Nephron (organoid): ENCODE measurements at regions not wholly inside any gene's neighbourhood (a gene's known extent, or its start where the extent isn't known, plus 50 kb on each side); places are given as distances from the start of the nearest gene placed in this dataset.
"Not testable (repeated sequence)": the region's sequence is repeated elsewhere in the genome, so short reads cannot be mapped to it uniquely, and the experiment has no call there.

Experiments
- H3K27ac Mint-ChIP-seq, 3 experiments: 2 replicates each; pipeline ENCODE4 v1.8.0; 2020; ENCODE audit warnings: mixed read lengths in 3 of 3, mild to moderate bottlenecking in 2 of 3, moderate library complexity in 1 of 3
- H3K27me3 Mint-ChIP-seq: 2 replicates; pipeline ENCODE4 v1.8.0; 2021; ENCODE audit warnings: low read depth, mild to moderate bottlenecking, moderate library complexity, mixed read lengths
- H3K36me3 Mint-ChIP-seq: 2 replicates; pipeline ENCODE4 v1.8.0; 2020; ENCODE audit warnings: low read depth, mixed read lengths
- H3K4me1 Mint-ChIP-seq: 2 replicates; pipeline ENCODE4 v1.8.0; 2020; ENCODE audit warnings: mixed read lengths
- H3K4me3 Mint-ChIP-seq, 3 experiments: 2 replicates each; pipeline ENCODE4 v1.8.0; 2020; ENCODE audit warnings: mild to moderate bottlenecking in 3 of 3, mixed read lengths in 3 of 3, moderate library complexity in 2 of 3
- H3K9me3 Mint-ChIP-seq: 2 replicates; pipeline ENCODE4 v1.8.0; 2020; ENCODE audit warnings: mixed read lengths
- CTCF ChIP-seq, 3 experiments: fragments of 200-600 bp; sonication (generic); IDR thresholded peaks; one replicate each; pipeline ENCODE4 v1.5.0; 2021; ENCODE audit warnings: antibody characterized with exemption in 3 of 3; ENCODE audit not compliant: unreplicated experiment in 3 of 3

- Mint-ChIP-seq H3K27me3 (no peaks in the 10 kb centered on the region), H3K36me3 (no peaks in the 10 kb centered on the region), H3K4me3 (no peak overlapping the region), H3K27ac (no peak overlapping the region), H3K4me1 (no peaks in the 10 kb centered on the region), H3K9me3 (no peaks in the 10 kb centered on the region)
- TF ChIP-seq CTCF (IDR thresholded peaks at IDR 0.05; ENCODE audit: unreplicated experiment in 3 of 3): no peak
These were observed 434.1 kb upstream of the OR4E1 start for GRCh38 chr14:22107753-22108152.

GRCh38 chr14:22106700-22107697 lies 433.4 kb upstream of the OR4E1 start:
- no peaks in the 10 kb centered on the region for H3K27me3 Mint-ChIP-seq
- H3K27ac Mint-ChIP-seq: no peak overlapping the region
- TF ChIP-seq CTCF (IDR thresholded peaks at IDR 0.05; ENCODE audit: unreplicated experiment in 3 of 3): no peak
- H3K4me3 Mint-ChIP-seq: no peak overlapping the region
- H3K9me3 Mint-ChIP-seq: no peaks in the 10 kb centered on the region
- no peaks in the 10 kb centered on the region for H3K4me1 Mint-ChIP-seq
- H3K36me3 Mint-ChIP-seq: no peaks in the 10 kb centered on the region

GRCh38 chr14:22105624-22106006 lies 432.0 kb upstream of the OR4E1 start:
- H3K27me3 Mint-ChIP-seq: no peaks in the 10 kb centered on the region
- H3K4me3 Mint-ChIP-seq: no peak overlapping the region
- no peaks in the 10 kb centered on the region for H3K36me3 Mint-ChIP-seq
- no peaks in the 10 kb centered on the region for H3K9me3 Mint-ChIP-seq
- no peaks in the 10 kb centered on the region for H3K4me1 Mint-ChIP-seq
- H3K27ac Mint-ChIP-seq: no peak overlapping the region
- TF ChIP-seq CTCF (IDR thresholded peaks at IDR 0.05; ENCODE audit: unreplicated experiment in 3 of 3): no peak

- Mint-ChIP-seq H3K27ac (no peak overlapping the region), H3K4me3 (no peak overlapping the region), H3K4me1 (no peaks in the 10 kb centered on the region), H3K9me3 (no peaks in the 10 kb centered on the region), H3K36me3 (no peaks in the 10 kb centered on the region), H3K27me3 (no peaks in the 10 kb centered on the region)
- no peak for TF ChIP-seq CTCF (IDR thresholded peaks at IDR 0.05; ENCODE audit: unreplicated experiment in 3 of 3)
These were observed 431.5 kb upstream of the OR4E1 start for GRCh38 chr14:22105006-22105623.

- H3K9me3 Mint-ChIP-seq, H3K4me3 Mint-ChIP-seq, H3K36me3 Mint-ChIP-seq, H3K27ac Mint-ChIP-seq, H3K27me3 Mint-ChIP-seq: not testable (repeated sequence)
- H3K4me1 Mint-ChIP-seq: peaks cover 10% of the 10 kb centered on the region
These were observed 427.1 kb upstream of the OR4E1 start for GRCh38 chr14:22100764-22101120.

GRCh38 chr14:22099942-22100763 lies 426.5 kb upstream of the OR4E1 start:
- Mint-ChIP-seq H3K4me1 (peaks cover 10% of the 10 kb centered on the region), H3K27ac (no peak overlapping the region), H3K27me3 (no peaks in the 10 kb centered on the region), H3K36me3 (no peaks in the 10 kb centered on the region), H3K9me3 (no peaks in the 10 kb centered on the region), H3K4me3 (no peak overlapping the region)
- peak; percentile 70 to 79 (median 77) for TF ChIP-seq CTCF (IDR thresholded peaks at IDR 0.05; ENCODE audit: unreplicated experiment in 3 of 3)
